ENCODE measurements at regions not wholly inside any gene's neighbourhood (a gene's known extent, or its start where the extent isn't known, plus 50 kb on each side); places are given as distances from the start of the nearest gene placed in this dataset.

DNA sequence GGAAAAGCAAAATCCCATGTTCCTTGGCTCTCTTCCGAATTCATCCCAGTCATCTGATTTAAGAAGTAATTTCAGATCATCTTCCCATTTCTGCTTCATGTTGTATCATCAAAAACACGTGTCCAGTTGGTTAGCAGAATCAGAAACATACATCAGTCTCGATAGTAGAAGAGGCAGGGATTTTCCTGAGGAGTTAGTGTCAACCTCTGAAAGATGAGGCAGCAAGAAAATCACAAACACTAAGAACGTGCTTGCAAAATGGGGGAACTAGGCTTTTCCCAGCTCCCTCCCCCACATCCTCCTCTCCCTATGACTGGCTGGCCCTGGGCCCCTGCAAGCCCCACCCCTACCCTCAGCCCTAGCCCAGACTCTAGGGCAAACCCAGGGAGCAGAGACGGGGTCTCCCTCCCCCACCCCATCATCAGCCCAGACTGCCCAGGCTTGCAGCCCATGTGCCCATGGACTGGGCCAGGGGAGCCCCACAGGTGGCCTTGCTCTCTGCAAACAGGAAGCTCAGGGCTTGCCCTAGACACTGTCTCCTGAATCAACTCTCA lies 161.0 kb upstream of the ID2 start:
- peak in 1 of 2 experiments; percentile 63 for DNase-seq

DNA sequence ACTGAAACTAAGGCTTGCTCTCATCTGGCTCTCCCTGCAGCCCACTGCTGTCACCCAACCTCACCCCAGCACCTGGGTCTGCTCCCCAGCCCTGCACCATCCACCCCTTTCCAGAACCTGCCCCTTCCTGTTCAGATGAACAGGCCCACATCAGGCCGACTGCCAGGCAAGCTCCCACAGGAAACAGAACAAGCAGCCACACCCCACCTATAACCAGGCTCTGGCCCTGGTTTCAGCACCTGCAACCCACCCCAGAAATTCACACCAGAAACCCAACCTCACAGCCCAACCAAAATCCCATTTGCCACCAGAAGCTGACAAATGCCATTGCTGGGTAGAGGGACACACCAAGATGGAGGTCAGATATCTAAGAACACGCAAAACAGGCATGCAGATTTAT lies 159.2 kb upstream of the ID2 start:
- DNase-seq = no peak

DNA sequence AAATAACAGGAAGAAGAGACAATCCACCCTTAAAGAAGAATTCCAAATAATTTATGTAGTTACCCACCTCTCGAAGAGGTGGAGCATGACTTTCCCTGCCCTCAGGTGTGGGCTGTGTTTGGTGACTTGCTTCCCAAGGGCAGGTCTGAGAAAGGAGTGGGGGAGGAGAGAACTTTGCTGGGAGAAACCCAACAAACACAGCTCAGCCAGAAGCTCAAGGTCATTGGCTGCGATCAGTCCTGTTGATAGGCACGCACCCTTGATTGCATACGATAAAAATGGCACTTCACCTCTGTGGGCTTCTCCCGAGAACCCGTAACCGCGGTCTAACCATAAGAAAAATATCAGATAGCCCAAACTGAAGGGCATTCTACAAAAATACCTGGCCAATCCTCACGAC lies 157.5 kb upstream of the ID2 start:
- no peak for DNase-seq

DNA sequence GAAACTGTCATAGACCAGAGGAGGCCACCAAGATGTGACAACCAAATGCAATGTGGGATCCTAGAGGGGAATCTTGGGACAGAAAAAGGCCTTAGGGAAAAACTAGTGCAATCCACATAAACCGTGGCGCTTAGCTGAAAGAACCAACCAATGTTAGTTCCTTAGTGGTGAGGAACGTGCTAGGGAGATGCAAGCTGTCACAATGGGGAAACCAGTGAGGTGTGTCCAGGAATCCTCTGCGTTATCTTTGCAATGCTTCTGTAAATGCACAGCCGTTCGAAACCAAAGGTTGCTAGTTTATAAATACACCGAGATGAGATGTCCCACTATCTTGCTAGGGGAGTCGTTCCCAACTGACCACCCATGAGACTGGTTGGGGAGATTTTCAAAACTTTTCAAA lies 157.0 kb upstream of the ID2 start:
- DNase-seq = no peak

DNA sequence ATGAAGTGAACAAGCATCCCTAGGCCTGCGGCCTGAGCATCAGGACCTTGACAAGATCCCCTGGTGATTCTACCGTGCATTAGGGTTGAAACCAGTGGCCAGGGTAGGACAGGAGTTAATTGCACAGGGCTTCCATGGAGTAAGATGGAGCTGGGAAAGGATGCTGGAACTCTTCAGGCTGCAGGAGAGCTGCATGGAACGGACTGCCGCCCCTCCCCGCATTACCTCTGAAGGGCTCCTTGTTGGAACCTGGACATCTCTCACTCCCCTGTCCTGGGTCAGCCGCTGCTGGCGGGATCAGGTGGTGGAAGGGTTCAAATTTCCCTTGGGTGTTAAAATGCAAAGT lies 156.6 kb upstream of the ID2 start:
- DNase-seq = no peak

DNA sequence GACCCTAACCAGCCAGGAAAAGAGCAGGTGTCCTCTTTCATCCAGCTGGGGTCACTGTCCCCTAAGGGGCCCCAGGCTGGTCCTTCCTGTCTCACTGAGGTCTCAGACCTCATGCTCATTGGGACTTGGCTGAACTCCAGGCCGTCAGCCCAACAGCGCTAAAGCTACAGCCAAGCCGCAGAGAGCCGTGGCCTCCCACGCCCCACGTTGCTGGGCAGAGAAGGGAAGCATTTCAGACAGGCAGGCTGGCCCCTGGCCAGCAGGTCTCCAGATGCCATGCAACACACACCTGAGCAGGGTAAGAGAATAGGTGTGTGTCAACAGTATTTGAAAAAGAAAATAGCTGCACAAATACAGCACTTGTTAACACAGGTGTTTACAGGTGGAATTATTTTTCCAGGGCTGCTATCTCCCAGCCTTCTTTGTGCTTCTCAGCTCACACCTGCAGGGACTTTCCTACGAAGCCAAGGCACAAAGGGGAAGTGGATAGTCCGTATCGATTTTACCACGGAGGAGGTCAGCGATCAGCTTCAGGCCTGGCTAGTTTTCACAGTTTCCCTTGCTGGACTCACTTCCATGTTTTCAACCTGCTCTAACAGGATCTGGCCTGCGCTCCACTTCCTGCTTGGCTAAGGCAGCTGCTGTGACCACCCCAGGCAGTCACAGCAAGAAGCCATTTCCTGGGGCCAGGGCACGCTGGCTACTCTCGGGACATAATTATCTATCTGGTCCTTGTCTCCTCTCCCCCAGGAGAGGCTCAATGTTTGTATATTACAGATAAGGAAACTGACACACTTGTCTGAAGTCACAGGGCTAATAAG lies 156.1 kb upstream of the ID2 start:
- DNase-seq = peak in 1 of 2 experiments; percentile 19

DNA sequence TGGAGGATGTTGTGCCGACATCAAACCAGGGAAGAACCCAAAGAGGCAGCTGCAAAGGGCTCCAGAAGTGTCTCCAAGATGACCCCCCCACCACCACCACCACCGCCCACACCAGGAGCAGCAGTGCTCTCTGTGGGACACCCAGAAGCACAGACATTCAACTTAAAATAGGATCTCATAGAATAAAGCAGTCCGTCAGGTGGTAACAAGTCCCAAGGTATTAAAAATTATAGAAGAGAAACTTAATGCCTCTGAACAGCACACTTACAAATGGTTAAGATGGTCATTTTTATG lies 155.5 kb upstream of the ID2 start:
- no peak for DNase-seq

DNA sequence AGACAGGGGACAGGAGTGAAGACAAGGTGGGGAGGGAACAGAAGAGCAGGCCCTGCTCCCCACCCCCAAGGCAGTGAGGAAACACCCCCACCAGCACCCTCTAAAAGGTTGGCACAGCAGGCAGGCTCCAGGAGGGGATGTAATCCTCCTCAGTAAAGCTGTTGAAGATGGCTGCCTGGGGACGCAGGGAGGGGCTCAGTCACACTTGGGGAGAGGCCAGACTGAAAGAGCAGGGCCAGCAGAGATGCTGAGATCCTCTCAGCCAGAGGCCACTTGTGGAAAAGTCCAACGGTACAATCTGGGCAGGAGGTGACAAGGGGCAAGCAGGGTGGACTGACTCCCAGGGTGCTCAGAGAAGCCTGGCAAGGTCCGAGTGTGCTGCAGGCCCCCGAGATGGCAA lies 154.8 kb upstream of the ID2 start:
- no peak for DNase-seq

DNA sequence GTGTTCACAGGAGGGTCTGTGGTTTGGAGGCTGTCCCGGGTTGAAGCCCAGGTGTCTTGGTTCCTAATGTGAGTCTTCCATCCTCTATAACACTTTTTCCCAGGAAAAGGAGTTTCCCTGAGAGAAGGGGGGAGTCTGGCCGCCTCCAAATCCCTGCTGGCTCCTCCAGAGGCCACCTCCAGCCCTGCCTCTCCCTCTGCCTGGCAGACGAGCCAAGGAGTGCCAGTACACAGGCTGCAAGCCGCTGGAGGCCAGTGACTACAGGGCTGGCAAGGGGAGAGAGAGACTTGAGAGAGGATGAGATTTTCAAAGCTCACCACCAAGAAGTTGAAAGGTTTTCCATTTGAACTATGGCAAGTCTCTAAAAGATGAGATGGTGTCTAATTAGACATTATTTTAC lies 154.2 kb upstream of the ID2 start:
- no peak for DNase-seq

DNA sequence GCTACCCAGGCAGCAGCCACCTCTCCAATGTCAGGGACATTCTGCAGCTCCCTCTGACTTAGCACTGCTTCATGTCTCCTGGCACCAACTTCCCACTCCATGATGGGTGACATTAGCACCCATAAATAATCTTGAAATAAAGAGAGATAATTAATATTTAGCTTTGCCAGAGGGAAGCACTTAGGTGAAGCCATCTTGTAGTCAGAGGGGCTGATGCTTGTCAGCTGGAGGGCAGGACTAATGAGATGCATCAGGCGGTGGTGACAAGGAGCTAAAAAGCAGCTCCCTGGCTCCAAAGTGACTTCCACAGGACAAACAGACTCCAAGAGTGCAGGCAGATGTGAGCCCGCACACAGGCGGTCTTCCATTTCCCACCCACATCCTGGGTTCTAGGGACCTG lies 153.0 kb upstream of the ID2 start:
- DNase-seq = no peak

DNA sequence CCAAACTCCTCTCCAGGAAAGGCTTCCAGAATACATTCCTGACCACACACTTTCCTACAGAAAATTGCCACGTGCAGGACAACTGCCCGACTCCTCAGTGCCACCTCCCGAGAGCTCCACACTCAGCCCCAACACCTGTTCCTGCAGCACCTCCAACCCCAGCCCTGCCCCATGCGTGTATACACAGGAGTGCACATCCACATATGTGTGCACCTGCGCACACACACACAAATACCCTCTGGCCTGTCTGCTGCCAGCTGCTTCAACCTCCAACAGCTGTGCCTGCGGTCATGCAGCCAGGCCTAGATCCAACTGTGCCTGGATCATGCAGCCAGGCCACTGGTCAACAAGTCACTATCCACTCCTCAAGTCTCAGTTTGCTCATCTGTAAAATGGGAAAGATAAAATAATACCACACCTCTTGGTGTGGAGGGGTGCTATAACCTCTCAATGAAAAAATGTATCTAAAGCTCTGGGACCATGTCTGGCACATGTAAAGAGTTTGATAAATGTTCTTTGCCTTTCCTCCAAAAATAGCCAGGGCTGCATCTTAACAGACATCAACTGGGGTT lies 152.1 kb upstream of the ID2 start:
- DNase-seq = no peak

DNA sequence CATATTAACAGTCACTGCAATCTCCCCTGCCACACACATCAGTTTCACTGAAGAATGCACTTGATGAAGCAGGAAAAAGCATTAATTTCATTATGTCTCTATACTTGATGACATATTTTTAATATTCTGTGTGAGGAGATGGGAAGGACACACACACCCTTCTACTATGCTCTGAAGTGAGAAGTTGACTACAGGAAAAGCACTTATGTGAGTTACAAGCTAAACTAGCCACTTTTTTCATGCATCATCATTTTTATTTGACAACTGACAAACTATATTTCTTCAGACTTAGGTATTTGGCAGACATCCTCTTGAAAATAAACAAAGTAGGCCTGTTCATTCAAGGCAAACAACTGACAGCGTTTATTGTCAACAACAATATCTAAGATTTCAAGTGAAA lies 150.4 kb upstream of the ID2 start:
- DNase-seq = no peak

DNA sequence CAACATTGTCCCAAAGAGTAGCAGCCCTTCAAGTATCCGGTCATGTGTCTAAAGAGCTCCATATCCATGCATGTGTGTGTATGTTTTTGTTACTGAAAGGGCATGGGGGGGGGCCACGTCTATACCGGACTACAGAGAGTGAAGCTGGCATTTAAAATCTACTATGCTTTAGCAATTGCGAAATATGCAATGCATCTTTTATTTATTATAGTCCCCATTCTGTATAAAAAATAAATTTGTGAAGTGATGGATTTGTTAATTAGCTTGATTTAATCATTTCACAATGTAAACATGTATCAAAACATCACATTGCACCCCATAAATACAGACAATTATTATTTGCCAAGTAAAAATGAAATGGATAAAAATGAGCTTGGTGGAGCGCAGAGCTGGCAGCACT lies 149.4 kb upstream of the ID2 start:
- no peak for DNase-seq

DNA sequence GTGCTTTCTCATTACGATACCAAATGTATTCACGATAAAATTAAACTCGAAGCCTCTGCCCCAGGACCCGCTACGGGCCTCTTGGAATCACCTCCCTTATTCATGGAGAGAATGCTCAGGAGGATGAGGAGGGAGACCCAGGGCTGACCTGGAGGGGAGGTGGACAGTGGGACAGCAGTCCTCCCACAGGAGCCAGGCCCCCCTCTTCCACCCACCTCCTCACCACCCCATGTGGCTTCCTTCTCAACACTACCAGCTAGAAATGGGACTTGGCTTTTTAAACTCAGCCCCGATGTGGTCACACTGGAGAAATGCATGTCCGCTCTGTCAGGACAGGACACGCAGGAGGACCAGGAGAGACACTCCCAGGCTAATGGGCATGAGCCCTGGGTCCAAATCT lies 147.9 kb upstream of the ID2 start:
- no peak for DNase-seq

DNA sequence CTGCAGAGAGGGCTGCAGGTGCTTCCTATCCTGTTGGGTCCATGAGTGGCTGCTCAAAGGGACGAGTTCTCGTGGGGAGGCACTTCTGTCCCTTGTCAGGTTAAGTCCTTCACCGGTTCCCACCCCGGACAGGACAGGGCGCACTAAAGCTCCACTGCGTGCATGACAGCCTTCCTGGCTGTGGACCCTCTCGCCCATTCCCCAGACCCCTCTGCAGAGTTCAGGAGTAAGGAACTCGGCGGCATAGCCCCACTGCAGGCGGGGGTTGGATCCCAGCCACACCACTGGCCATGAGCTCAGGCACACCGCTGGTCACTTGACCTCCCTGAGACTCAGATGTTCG lies 147.5 kb upstream of the ID2 start:
- no peak for DNase-seq

DNA sequence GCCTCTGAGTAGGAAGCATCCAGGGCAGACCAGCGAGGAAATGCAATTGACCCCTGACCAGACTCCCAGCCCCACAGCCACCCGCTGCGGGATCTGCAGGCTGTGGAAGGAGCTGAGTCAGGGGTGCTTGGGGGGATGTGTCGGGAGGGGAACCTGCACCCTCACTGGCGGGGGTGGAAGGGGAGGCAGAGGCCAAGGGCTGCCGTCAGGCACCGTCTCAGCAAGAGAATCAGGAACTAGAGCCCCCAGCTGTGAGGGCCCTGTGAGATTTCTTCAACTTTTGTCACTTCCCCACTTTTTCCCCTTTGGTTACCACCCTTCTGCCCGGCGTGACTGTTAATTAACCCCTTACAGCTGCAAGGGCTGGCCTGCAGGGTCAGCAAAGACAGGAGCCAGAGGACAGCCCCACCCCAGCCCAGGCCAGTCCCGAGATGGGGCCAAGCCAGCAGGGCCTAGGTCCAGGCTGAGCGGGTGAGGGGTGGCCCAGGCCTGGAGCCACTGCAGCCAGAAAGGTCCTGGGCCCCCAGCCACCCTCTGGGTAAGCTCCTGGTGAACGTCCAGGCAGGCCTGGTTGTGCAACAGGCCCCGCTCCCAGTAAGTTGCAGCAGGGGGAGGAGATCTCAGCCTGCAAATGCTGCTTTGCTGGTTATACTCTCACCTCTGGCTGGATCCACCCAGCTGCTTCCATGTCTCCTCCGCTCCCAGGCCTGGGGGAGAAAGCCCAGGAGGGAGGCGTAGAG lies 147.0 kb upstream of the ID2 start:
- DNase-seq = no peak

DNA sequence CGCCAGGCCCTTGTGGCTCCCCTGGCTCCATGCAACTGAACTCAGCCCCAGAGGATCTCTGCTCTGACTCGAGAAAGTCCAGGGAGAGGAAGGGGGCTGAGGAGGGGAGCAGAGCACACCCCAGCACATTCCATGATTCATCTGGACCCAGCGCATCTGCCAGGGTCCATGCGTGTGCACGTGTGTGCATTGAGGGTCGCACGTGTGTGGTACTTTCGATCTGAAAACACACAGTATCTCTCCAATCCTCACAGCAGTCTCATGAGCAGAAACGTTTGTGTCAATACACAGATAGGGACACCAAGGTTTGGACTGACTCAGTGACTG lies 146.4 kb upstream of the ID2 start:
- DNase-seq = no peak

DNA sequence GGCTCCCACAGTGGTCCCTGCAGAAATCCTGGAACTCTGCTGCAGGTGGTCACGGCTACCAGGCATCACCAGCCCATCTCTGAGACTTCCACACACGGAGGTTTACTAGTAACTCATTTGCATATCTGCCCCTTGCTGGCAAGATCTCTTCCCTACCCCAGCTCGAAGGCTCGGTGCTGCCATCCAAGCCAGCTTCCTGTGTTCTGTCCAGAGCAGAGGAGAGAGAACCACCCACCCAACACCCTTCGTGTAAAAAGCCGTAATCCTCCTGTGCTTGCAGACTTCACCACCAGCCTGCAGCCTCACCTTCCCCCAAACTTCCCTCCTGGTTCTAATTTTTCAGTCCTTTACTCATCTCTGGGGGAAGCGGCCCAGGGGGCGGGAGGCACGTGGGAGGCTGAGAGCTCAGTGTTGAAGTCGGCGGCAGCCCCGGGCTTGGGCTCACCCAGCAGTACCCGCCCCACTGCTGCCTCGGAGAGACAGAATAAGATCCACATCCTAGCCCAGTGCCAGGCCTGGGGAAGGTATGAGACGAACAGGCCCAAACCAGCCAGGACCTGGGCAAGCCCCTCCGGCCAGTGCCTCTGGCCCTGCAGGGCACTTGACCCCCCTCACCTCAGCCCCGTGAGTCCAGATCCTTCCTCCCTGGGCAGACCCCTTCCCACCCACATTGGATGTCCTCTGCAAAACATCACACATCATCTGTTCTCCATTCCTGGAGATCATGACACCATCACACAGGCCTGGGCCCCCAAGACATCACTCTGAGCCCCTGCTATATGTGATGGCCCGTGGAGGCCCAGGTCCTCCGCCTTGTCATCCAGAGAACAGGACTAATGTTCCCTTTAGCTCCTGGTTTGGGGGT lies 145.8 kb upstream of the ID2 start:
- DNase-seq = peak in 1 of 2 experiments; percentile 54

DNA sequence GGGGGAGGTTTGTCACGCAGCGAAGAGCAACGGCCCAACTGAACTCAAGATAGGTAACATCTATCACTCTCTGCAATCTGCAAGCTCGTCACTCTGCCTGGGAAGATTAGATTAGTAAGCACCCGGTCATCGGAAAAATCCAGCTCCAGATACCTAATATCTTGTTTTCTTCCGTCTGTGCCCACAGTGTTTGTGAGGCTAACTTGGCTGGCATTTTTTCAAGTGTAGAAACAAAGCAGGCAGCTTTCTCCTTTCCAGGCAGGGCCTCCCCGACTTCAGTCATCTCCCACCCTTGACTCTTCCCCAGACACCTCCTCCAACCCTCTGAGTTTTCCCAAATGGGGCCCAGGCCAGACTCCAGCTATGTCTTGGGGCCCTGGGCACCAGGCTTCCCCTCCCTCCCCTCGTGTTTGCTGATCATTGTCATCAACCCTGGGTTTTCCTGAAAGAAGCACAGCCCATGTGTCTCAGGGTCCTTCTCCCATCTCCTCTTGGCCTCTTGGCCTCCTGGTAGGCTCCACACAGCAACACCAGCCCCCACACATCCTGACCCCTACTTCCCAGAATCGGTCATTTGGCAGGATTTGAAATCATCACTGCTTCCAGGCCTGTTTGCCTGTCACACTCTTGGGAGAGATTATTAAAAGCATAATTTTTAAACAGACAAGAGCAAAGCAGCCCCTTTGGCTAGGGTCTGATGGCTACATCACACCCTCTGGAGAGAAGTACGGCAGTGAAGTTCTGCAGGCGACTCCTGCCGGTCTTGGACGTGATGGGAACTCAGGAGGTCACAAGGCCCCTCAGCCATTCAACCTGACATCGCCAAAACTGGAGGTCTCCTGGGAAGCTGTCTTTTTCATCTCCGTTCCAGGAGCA lies 144.9 kb upstream of the ID2 start:
- DNase-seq = peak; percentile 19 to 25

DNA sequence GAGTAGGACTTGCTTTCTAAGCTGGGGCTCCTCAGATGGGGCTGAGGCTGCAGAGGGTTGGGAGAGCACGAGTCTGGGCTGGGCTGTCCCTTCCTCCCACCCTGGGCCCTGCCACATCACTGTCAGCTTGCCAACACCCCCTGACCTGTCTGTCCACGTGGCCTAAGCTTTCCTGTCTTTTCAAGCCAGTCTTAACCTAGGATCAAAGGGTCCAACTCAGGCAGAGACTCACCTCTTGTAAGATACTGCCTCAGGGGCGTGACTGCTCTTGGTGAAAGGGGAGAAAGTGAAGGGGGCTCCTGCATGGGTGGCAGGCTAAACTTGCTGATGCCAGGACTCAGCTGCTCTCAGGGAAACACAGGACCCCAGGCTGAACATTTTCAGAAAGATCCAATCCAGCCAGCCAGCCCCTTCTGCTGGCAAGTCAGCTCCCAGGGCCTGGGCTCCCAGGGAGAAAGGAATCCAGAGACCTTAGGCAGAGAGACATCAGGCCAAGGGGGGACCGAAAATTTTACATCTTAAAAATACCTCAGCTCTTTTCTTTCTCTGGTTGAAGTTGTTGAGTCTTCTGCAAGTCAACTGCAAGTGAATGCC lies 144.2 kb upstream of the ID2 start:
- DNase-seq = peak; percentile 20 to 22

DNA sequence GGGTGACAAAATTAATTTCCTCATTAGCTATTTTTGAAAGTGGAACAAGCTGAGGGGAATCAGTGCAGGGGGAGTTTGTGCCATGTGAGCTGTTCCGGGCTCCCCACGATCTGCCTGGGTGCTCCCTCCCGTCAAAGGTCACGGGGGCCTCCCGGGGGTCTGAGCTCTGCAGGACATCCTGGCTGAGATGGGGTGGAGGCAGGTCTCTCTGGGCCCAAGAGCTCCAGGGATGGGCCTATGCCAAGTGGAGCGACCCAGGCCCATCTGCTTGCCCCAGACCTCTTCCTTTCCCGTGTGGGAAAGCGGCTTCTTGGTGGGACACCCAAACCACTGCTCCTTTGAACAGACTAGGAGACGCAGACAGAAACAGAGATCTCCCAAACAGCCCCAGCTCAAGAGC lies 143.3 kb upstream of the ID2 start:
- no peak for DNase-seq
